HCT116 (cell line): ENCODE measurements at regions not wholly inside any gene's neighbourhood (a gene's known extent, or its start where the extent isn't known, plus 50 kb on each side); places are given as distances from the start of the nearest gene placed in this dataset.

Experiments
- ATF3 ChIP-seq: IDR thresholded peaks from 2 replicates; pipeline ENCODE4 v1.6.1; 2012
- EGR1 ChIP-seq: IDR thresholded peaks from 2 replicates; pipeline ENCODE4 v1.6.1; 2012; ENCODE audit warnings: low read depth
- EZH2 ChIP-seq: fragments of 200-600 bp; sonication (generic); IDR thresholded peaks from 2 replicates; pipeline ENCODE4 v1.6.1; 2017; ENCODE audit warnings: antibody characterized with exemption, mixed run types
- EZH2phosphoT487 ChIP-seq: fragments of 200-600 bp; IDR thresholded peaks from 2 replicates; pipeline ENCODE4 v1.6.1; 2018; ENCODE audit warnings: antibody characterized with exemption, borderline replicate concordance
- POLR2A ChIP-seq: IDR thresholded peaks from 2 replicates; pipeline ENCODE4 v1.7.0; 2011; ENCODE audit warnings: borderline replicate concordance; ENCODE audit not compliant: insufficient read depth, insufficient read length; ENCODE audit errors: extremely low read depth
- TF ChIP-seq, protein P1 (sequence below), 3 experiments: fragments of 200-600 bp in 1 of 3; sonication (generic) in 1 of 3; IDR thresholded peaks in 2 of 3; conservative IDR thresholded peaks in 1 of 3; 2 replicates each; pipeline ENCODE4 v1.5.1; 2012 to 2017; ENCODE audit warnings: low read depth in 2 of 3, low read length in 2 of 3, antibody characterized with exemption in 1 of 3, borderline replicate concordance in 1 of 3, control low read depth in 1 of 3, mild to moderate bottlenecking in 1 of 3, mixed read lengths in 1 of 3, mixed run types in 1 of 3, moderate library complexity in 1 of 3; ENCODE audit not compliant: insufficient read depth in 1 of 3

DNA sequence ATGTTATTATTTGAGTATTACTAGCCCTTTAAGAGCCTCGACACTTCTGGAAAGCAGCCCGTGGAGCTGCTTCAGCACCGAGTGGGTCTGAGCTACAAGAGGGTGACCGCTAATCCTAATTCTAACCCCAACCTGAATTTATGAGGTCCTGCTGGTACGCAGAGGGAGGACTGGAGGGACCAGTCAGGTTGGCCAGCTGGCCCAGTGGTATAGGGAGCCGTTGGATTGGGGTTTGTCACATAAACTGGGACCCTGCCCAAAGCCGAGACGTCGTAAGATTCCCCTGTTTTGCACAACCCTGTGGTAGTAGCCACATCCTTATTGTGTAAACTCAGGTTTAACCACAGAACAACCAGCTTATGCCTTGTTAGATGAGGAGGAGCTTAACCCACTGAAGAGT lies 60.8 kb upstream of the F3 start:
- TF ChIP-seq, protein P1, sequence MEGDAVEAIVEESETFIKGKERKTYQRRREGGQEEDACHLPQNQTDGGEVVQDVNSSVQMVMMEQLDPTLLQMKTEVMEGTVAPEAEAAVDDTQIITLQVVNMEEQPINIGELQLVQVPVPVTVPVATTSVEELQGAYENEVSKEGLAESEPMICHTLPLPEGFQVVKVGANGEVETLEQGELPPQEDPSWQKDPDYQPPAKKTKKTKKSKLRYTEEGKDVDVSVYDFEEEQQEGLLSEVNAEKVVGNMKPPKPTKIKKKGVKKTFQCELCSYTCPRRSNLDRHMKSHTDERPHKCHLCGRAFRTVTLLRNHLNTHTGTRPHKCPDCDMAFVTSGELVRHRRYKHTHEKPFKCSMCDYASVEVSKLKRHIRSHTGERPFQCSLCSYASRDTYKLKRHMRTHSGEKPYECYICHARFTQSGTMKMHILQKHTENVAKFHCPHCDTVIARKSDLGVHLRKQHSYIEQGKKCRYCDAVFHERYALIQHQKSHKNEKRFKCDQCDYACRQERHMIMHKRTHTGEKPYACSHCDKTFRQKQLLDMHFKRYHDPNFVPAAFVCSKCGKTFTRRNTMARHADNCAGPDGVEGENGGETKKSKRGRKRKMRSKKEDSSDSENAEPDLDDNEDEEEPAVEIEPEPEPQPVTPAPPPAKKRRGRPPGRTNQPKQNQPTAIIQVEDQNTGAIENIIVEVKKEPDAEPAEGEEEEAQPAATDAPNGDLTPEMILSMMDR (IDR thresholded peaks at IDR 0.05 in 2 of 3, conservative IDR thresholded peaks at IDR 0.05 in 1 of 3; ENCODE audit: borderline replicate concordance in 1 of 3, insufficient read depth in 1 of 3, low read depth in 2 of 3, low read length in 2 of 3) = no peak
- TF ChIP-seq EZH2 (no peak), EZH2phosphoT487 (no peak), POLR2A (no peak), ATF3 (no peak), EGR1 (no peak)
